NCI-H1436 (cell line): ENCODE measurements at regions not wholly inside any gene's neighbourhood (a gene's known extent, or its start where the extent isn't known, plus 50 kb on each side); places are given as distances from the start of the nearest gene placed in this dataset.
"Not testable (repeated sequence)": the region's sequence is repeated elsewhere in the genome, so short reads cannot be mapped to it uniquely, and the experiment has no call there.

ENCODE experiments used
- DNase-seq: peaks from one replicate; lab custom pipeline; 2025; lab: John Stamatoyannopoulos, UW

GRCh38 chr6:142637624-142638351 is 307.2 kb downstream of the HIVEP2 start:
- DNase-seq: no peak

GRCh38 chr6:142642651-142643050 is 302.3 kb downstream of the HIVEP2 start:
- DNase-seq: no peak

- DNase-seq: no peak
These were observed 300.1 kb downstream of the HIVEP2 start for GRCh38 chr6:142644866-142645265.

- no peak for DNase-seq
These were observed 299.3 kb downstream of the HIVEP2 start for GRCh38 chr6:142645663-142646062.

- DNase-seq: no peak
These were observed 297.4 kb downstream of the HIVEP2 start for GRCh38 chr6:142647449-142648035.

GRCh38 chr6:142648036-142648451 is 296.9 kb downstream of the HIVEP2 start:
- DNase-seq: no peak

- DNase-seq: no peak
These were observed 296.4 kb downstream of the HIVEP2 start for GRCh38 chr6:142648526-142648925.

GRCh38 chr6:142649438-142650234 is 295.3 kb downstream of the HIVEP2 start:
- DNase-seq: not testable (repeated sequence)

GRCh38 chr6:142651384-142651783 is 293.6 kb downstream of the HIVEP2 start:
- DNase-seq: no peak

- DNase-seq: no peak
These were observed 291.1 kb downstream of the HIVEP2 start for GRCh38 chr6:142653710-142654420.

- DNase-seq: no peak
These were observed 285.3 kb downstream of the HIVEP2 start for GRCh38 chr6:142659661-142660060.

- no peak for DNase-seq
These were observed 279.6 kb downstream of the HIVEP2 start for GRCh38 chr6:142665393-142665792.

- DNase-seq: no peak
These were observed 278.3 kb downstream of the HIVEP2 start for GRCh38 chr6:142666599-142667185.

GRCh38 chr6:142669471-142670351 is 275.3 kb downstream of the HIVEP2 start:
- no peak for DNase-seq

GRCh38 chr6:142671791-142672190 is 273.2 kb downstream of the HIVEP2 start:
- DNase-seq: no peak

GRCh38 chr6:142675517-142675916 is 269.5 kb downstream of the HIVEP2 start:
- DNase-seq: no peak

GRCh38 chr6:142676027-142676443 is 268.9 kb downstream of the HIVEP2 start:
- DNase-seq: no peak

GRCh38 chr6:142676647-142677192 is 268.3 kb downstream of the HIVEP2 start:
- DNase-seq: no peak

- no peak for DNase-seq
These were observed 264.9 kb downstream of the HIVEP2 start for GRCh38 chr6:142679907-142680700.

- no peak for DNase-seq
These were observed 263.9 kb downstream of the HIVEP2 start for GRCh38 chr6:142681099-142681498.
